GM12878 (cell line): ENCODE measurements at regions not wholly inside any gene's neighbourhood (a gene's known extent, or its start where the extent isn't known, plus 50 kb on each side); places are given as distances from the start of the nearest gene placed in this dataset.

Experiments used
- ATAC-seq: fragments of 200-7000 bp; cut with Tn5 transposase; 3 replicates; pipeline ENCODE4 v1.9.1; 2020; ENCODE audit warnings: mild to moderate bottlenecking, moderate library complexity
- BruUV-seq: library from RNA; stranded (reverse); fragments of 400-500 nt; replicated peaks from 2 replicates; lab custom pipeline; 2021; lab: Mats Ljungman, UMichigan
- CTCF ChIA-PET: fragments of 300-600 bp; sonication (Branson Sonifier 250); formaldehyde crosslinking; extraction: SDS; loops from one replicate; lab custom pipeline; 2021; ENCODE audit warnings: inconsistent platforms; lab: Yijun Ruan, JAX
- POLR2A ChIA-PET: fragments of 350-600 bp; formaldehyde crosslinking; extraction: SDS; loops from one replicate; lab custom pipeline; 2021; ENCODE audit warnings: inconsistent platforms; lab: Charles Lee
- RAD21 ChIA-PET: fragments of 300-600 bp; sonication (Branson Sonifier 250); formaldehyde crosslinking; loops from one replicate; lab custom pipeline; 2023; ENCODE audit warnings: antibody characterized with exemption; ENCODE audit not compliant: unreplicated experiment; lab: Charles Lee
- SMC1A ChIA-PET: fragments of 300-600 bp; sonication (Branson Sonifier 250); formaldehyde crosslinking; loops from one replicate; lab custom pipeline; 2023; ENCODE audit not compliant: unreplicated experiment, uncharacterized antibody; lab: Charles Lee
- DNase-seq: peaks from one replicate; pipeline ENCODE4 v3.0.0-alpha.2; 2011; ENCODE audit warnings: low read depth, low spot score
- FAIRE-seq: peaks from 3 replicates; lab custom pipeline; 2011; peaks lifted over from hg19 to GRCh38; lab: Jason Lieb, UNC
- H2AFZ ChIP-seq: 2 replicates; pipeline ENCODE4 v1.6.0; 2011; ENCODE audit warnings: low read depth, low read length, control low read depth; ENCODE audit not compliant: control insufficient read depth
- H3K27ac ChIP-seq: 2 replicates; pipeline ENCODE4 v1.5.1; 2011; ENCODE audit warnings: control low read depth; ENCODE audit not compliant: control insufficient read depth, insufficient read depth
- H3K27me3 ChIP-seq, 2 experiments: replicated peaks in 1 of 2; 2 replicates each; pipeline versions ENCODE4 v1.6.0 to v1.6.1; 2011; ENCODE audit warnings: low read length in 1 of 2; ENCODE audit not compliant: control insufficient read depth in 2 of 2, insufficient read depth in 2 of 2
- H3K36me3 ChIP-seq, 2 experiments: 2 replicates each; pipeline ENCODE4 v1.5.1; 2011; ENCODE audit warnings: low read length in 1 of 2; ENCODE audit not compliant: control insufficient read depth in 2 of 2, insufficient read depth in 2 of 2
- H3K4me1 ChIP-seq: 2 replicates; pipeline ENCODE4 v1.6.1; 2011; ENCODE audit warnings: mild to moderate bottlenecking, low read length, moderate library complexity, mixed read lengths; ENCODE audit not compliant: control insufficient read depth, insufficient read depth
- H3K4me2 ChIP-seq: 2 replicates; pipeline ENCODE4 v1.6.0; 2011; ENCODE audit warnings: control low read depth; ENCODE audit not compliant: control insufficient read depth, insufficient read depth
- H3K4me3 ChIP-seq: fragments of 200-600 bp; sonication (generic); 2 replicates; pipeline ENCODE4 v1.5.1; 2016
- H3K79me2 ChIP-seq: 2 replicates; pipeline ENCODE4 v1.6.0; 2011; ENCODE audit warnings: low read length; ENCODE audit not compliant: control insufficient read depth, insufficient read depth
- H3K9ac ChIP-seq: 2 replicates; pipeline ENCODE4 v1.8.0; 2011; ENCODE audit warnings: low read length, control low read depth, mixed read lengths; ENCODE audit not compliant: control insufficient read depth, insufficient read depth
- H3K9me3 ChIP-seq: replicated peaks from 3 replicates; pipeline ENCODE4 v1.5.1; 2011; ENCODE audit warnings: mild to moderate bottlenecking, low read length; ENCODE audit not compliant: control insufficient read depth, insufficient read depth
- H4K20me1 ChIP-seq: 2 replicates; pipeline ENCODE4 v1.6.0; 2011; ENCODE audit not compliant: control insufficient read depth, insufficient read depth
- EGR1 ChIP-seq, 2 experiments: IDR thresholded peaks; 1 replicate in 1 of 2; 2 replicates in 1 of 2; pipeline ENCODE4 v1.6.1; 2011 to 2012; ENCODE audit warnings: low read depth in 2 of 2, low read length in 2 of 2, borderline replicate concordance in 1 of 2, mild to moderate bottlenecking in 1 of 2, moderate library complexity in 1 of 2
- HCFC1 ChIP-seq: fragments of 150-350 bp; IDR thresholded peaks from 2 replicates; pipeline ENCODE4 v1.6.1; 2014; ENCODE audit warnings: low read length
- LARP7 ChIP-seq: fragments of 450-650 bp; IDR thresholded peaks from 2 replicates; pipeline ENCODE4 v1.6.1; 2017; ENCODE audit warnings: mild to moderate bottlenecking
- MEF2B ChIP-seq: fragments of 450-650 bp; IDR thresholded peaks from 2 replicates; pipeline ENCODE4 v1.6.1; 2018; ENCODE audit warnings: mild to moderate bottlenecking, moderate library complexity; ENCODE audit not compliant: partially characterized antibody, poor library complexity, severe bottlenecking
- RELA ChIP-seq: fragments of 450-650 bp; IDR thresholded peaks from 2 replicates; pipeline ENCODE4 v1.8.0; 2014; ENCODE audit warnings: borderline replicate concordance; ENCODE audit not compliant: partially characterized antibody
- STAT3 ChIP-seq: IDR thresholded peaks from 2 replicates; pipeline ENCODE4 v1.6.1; 2011; ENCODE audit warnings: low read depth, low read length, improper control_type of control experiment
- SUZ12 ChIP-seq: fragments of 200-600 bp; sonication (generic); IDR thresholded peaks from one replicate; pipeline ENCODE4 v1.6.1; 2018; ENCODE audit warnings: antibody characterized with exemption, mild to moderate bottlenecking; ENCODE audit not compliant: unreplicated experiment
- TCF12 ChIP-seq: IDR thresholded peaks from 2 replicates; pipeline ENCODE4 v1.6.1; 2011; ENCODE audit warnings: low read depth, mild to moderate bottlenecking, low read length
- ZNF24 ChIP-seq: fragments of 450-650 bp; IDR thresholded peaks from 2 replicates; pipeline ENCODE4 v1.6.1; 2017; ENCODE audit warnings: antibody characterized with exemption, mild to moderate bottlenecking
- ZNF384 ChIP-seq: IDR thresholded peaks from 2 replicates; pipeline ENCODE4 v1.6.1; 2012; ENCODE audit warnings: low read depth, mild to moderate bottlenecking, low read length, improper control_type of control experiment, borderline replicate concordance
- ZZZ3 ChIP-seq: IDR thresholded peaks from 2 replicates; pipeline ENCODE4 v1.6.1; 2011; ENCODE audit warnings: low read depth; ENCODE audit not compliant: control insufficient read depth, insufficient read length
- WGBS: methylation state at CpG from one replicate; pipeline ENCODE4 v1.1.6; 2016; ENCODE audit warnings: low lambda C conversion rate; ENCODE audit not compliant: insufficient replicate concordance, insufficient coverage; ENCODE audit errors: missing lambda C conversion rate; 5-methylcytosine and 5-hydroxymethylcytosine counted together
- in situ Hi-C: fragments of 300-500 bp; cut with MboI; formaldehyde crosslinking; loops from 9 replicates; pipeline ENCODE4 v1.14.3; 2018; ENCODE audit warnings: mixed read lengths
- intact Hi-C: fragments of 100-400 bp; cut with micrococcal nuclease; formaldehyde crosslinking; loops from one replicate; pipeline ENCODE4 v1.14.2; 2022; ENCODE audit not compliant: unreplicated experiment
- TF ChIP-seq, protein P1 (sequence below): fragments of 450-650 bp; IDR thresholded peaks from 2 replicates; pipeline ENCODE4 v1.6.1; 2017; ENCODE audit warnings: antibody characterized with exemption, mild to moderate bottlenecking, moderate library complexity
- TF ChIP-seq, protein P2 (sequence below): IDR thresholded peaks from 2 replicates; pipeline ENCODE4 v1.6.1; 2012; ENCODE audit warnings: low read length, inconsistent platforms

DNA sequence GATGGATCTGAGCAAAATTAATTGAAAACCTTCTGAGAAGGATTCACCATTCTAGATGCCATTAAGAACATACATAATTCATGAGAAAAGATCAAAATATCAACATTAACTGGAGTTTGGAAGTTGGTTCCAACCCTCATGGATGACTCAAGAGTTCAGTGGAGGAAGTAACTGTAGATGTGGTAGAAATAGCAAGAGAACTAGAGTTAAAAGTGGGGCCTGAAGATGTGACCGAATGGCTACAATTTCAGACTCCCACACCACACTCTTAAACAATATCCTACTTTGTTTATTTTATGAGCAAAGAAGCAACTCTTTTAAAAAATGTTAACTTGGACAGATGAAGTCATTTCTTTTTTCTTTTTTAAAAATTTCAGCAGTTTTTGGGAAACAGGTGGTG lies 354.3 kb downstream of the KLF12 start (continued):
- TF ChIP-seq STAT3: no peak
- no peak for TF ChIP-seq EGR1 (IDR thresholded peaks at IDR 0.05; ENCODE audit: borderline replicate concordance in 1 of 2, low read depth in 2 of 2, low read length in 2 of 2)
- TF ChIP-seq RELA: no peak

DNA sequence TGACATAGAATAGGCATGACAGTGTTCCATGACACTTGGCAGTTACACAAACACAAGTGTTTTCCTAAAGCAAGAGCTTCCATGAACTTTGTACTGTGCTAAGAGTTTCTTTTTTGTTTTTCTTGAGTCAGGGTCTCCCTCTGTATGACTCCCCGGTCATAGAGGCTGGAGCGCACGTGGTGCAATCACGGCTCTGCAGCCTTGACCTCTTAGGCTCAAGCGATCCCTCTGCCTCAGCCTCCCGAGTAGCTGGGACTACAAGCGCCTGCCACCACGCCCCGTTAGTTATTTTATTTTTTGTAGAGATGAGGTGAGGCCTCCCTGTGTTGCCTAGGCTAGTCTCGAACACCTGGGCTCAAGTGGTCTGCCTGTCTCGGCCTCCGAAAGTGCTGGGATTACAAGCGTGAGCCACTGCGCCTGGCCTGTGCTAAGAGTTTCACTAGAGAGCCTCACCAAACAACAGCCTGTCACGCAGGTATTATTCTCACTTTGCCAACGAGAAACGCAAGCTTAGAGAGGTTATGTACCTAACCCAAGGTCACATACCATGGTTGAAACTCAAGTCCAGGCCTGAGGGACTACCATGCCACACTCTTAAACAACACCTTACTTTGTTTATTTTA lies 355.9 kb downstream of the KLF12 start:
- ChIA-PET SMC1A (interaction anchor here (0.7 to 2.2 kb wide), 4 partner anchors 10 to 37 kb away, joined by 3 to 6 read pairs (median 3); no protein-coding TSS in a partner anchor), RAD21 (no interaction called here)
- no peak for ATAC-seq

DNA sequence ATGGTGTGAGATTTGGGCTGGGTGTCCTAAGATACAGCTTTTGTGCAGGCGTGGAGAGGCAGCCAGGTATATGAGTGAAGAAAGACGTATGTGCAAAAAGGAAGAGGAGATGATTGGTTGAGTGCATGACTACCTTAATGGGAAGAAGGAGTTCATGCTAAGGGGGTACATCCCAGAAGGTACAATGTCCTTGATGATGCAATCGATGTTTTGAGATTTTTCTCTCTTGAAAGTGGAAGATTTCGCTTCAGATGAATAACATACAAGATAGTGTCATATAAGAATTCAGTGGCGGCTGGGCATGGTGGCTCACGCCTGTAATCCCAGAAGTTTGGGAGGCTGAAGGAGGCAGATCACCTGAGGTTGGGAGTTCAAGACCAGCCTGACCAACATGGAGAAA lies 357.1 kb downstream of the KLF12 start:
- no peak for FAIRE-seq
- Histone ChIP-seq H2AFZ (no peak overlapping the region), H3K9ac (no peak overlapping the region), H3K4me3 (no peak overlapping the region), H3K9me3 (no peaks in the 10 kb centered on the region), H3K27ac (no peak overlapping the region), H3K79me2 (no peaks in the 10 kb centered on the region), H3K36me3 (no peaks in the 10 kb centered on the region), H3K4me2 (no peak overlapping the region), H3K27me3 (no peaks in the 10 kb centered on the region), H3K4me1 (no peaks in the 10 kb centered on the region), H4K20me1 (no peaks in the 10 kb centered on the region)
- ChIA-PET SMC1A (no interaction called here), RAD21 (no interaction called here), CTCF (no interaction called here), POLR2A (no interaction called here)
- WGBS: 93% methylated on average over 6 of the region's 6 CpGs
- ATAC-seq: no peak
- no TSS peak for BruUV-seq
- DNase-seq: no peak
- in situ Hi-C loops: no loop called here
- intact Hi-C loops: no loop called here
- TF ChIP-seq ZNF384 (no peak), MEF2B (no peak), HCFC1 (no peak), SUZ12 (no peak), ZNF24 (no peak), ZZZ3 (no peak)
- TF ChIP-seq, protein P1, sequence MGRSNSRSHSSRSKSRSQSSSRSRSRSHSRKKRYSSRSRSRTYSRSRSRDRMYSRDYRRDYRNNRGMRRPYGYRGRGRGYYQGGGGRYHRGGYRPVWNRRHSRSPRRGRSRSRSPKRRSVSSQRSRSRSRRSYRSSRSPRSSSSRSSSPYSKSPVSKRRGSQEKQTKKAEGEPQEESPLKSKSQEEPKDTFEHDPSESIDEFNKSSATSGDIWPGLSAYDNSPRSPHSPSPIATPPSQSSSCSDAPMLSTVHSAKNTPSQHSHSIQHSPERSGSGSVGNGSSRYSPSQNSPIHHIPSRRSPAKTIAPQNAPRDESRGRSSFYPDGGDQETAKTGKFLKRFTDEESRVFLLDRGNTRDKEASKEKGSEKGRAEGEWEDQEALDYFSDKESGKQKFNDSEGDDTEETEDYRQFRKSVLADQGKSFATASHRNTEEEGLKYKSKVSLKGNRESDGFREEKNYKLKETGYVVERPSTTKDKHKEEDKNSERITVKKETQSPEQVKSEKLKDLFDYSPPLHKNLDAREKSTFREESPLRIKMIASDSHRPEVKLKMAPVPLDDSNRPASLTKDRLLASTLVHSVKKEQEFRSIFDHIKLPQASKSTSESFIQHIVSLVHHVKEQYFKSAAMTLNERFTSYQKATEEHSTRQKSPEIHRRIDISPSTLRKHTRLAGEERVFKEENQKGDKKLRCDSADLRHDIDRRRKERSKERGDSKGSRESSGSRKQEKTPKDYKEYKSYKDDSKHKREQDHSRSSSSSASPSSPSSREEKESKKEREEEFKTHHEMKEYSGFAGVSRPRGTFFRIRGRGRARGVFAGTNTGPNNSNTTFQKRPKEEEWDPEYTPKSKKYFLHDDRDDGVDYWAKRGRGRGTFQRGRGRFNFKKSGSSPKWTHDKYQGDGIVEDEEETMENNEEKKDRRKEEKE: no peak
- TF ChIP-seq, protein P2, sequence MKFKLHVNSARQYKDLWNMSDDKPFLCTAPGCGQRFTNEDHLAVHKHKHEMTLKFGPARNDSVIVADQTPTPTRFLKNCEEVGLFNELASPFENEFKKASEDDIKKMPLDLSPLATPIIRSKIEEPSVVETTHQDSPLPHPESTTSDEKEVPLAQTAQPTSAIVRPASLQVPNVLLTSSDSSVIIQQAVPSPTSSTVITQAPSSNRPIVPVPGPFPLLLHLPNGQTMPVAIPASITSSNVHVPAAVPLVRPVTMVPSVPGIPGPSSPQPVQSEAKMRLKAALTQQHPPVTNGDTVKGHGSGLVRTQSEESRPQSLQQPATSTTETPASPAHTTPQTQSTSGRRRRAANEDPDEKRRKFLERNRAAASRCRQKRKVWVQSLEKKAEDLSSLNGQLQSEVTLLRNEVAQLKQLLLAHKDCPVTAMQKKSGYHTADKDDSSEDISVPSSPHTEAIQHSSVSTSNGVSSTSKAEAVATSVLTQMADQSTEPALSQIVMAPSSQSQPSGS: no peak

More for the DNA sequence above, 355.9 kb downstream of the KLF12 start:
- POLR2A ChIA-PET: no interaction called here
- Histone ChIP-seq H3K27me3 (no peaks in the 10 kb centered on the region), H3K4me3 (no peak overlapping the region)
- 98% methylated on average over 16 of the region's 17 CpGs for WGBS
- no peak for TF ChIP-seq LARP7
- TF ChIP-seq TCF12: no peak
- TF ChIP-seq, all 136 proteins: peak for 0
- Histone ChIP-seq H3K36me3 (no peaks in the 10 kb centered on the region), H3K9ac (no peak overlapping the region), H3K9me3 (no peaks in the 10 kb centered on the region), H3K4me2 (no peak overlapping the region), H3K27ac (no peak overlapping the region), H3K79me2 (no peaks in the 10 kb centered on the region), H4K20me1 (no peaks in the 10 kb centered on the region), H2AFZ (no peak overlapping the region), H3K4me1 (no peaks in the 10 kb centered on the region)
- no peak for FAIRE-seq
- intact Hi-C loops (no loop called here), in situ Hi-C loops (no loop called here)
- no TSS peak for BruUV-seq
- CTCF ChIA-PET: interaction anchor here (1.4 to 1.6 kb wide), 2 partner anchors 11 to 15 kb away, joined by 4 to 7 read pairs; no protein-coding TSS in a partner anchor
- no peak for DNase-seq
